ENCODE measurements at regions not wholly inside any gene's neighbourhood (a gene's known extent, or its start where the extent isn't known, plus 50 kb on each side); places are given as distances from the start of the nearest gene placed in this dataset.

GRCh38 chr6:74312081-74312480 is 616.1 kb downstream of the CD109 start:
- TF ChIP-seq CTCF (IDR thresholded peaks at IDR 0.05) (no peak), POLR2AphosphoS5 (IDR thresholded peaks at IDR 0.05; ENCODE audit: insufficient read depth in 1 of 2, low read depth in 1 of 2) (no peak), POLR2A (IDR thresholded peaks at IDR 0.05) (no peak)

Data from vagina (tissue), 2 donors.